Cardiac fibroblast (primary cell): ENCODE measurements at regions not wholly inside any gene's neighbourhood (a gene's known extent, or its start where the extent isn't known, plus 50 kb on each side); places are given as distances from the start of the nearest gene placed in this dataset.

Experiments used
- DNase-seq, 2 donors: peaks; one replicate each; pipeline versions ENCODE4 v3.0.0 to v3.0.0-alpha.2; 2010; ENCODE audit warnings: low read depth in 2 of 2
- H3K4me3 ChIP-seq, 2 donors: replicated peaks in 1 of 2; 1 replicate in 1 of 2; 2 replicates in 1 of 2; pipeline ENCODE4 v1.5.1; 2011; ENCODE audit warnings: low read depth in 2 of 2, low read length in 2 of 2, mild to moderate bottlenecking in 2 of 2, moderate library complexity in 1 of 2
- TF ChIP-seq, protein P1 (sequence below): IDR thresholded peaks from one replicate; pipeline ENCODE4 v1.5.1; 2011; ENCODE audit warnings: low read depth, mild to moderate bottlenecking, low read length, inconsistent platforms

- TF ChIP-seq, protein P1, sequence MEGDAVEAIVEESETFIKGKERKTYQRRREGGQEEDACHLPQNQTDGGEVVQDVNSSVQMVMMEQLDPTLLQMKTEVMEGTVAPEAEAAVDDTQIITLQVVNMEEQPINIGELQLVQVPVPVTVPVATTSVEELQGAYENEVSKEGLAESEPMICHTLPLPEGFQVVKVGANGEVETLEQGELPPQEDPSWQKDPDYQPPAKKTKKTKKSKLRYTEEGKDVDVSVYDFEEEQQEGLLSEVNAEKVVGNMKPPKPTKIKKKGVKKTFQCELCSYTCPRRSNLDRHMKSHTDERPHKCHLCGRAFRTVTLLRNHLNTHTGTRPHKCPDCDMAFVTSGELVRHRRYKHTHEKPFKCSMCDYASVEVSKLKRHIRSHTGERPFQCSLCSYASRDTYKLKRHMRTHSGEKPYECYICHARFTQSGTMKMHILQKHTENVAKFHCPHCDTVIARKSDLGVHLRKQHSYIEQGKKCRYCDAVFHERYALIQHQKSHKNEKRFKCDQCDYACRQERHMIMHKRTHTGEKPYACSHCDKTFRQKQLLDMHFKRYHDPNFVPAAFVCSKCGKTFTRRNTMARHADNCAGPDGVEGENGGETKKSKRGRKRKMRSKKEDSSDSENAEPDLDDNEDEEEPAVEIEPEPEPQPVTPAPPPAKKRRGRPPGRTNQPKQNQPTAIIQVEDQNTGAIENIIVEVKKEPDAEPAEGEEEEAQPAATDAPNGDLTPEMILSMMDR, result no peak
- H3K4me3 ChIP-seq, result no peak overlapping the region
- DNase-seq, result no peak
Observed at GRCh38 chr1:30814292-30814691, 56.7 kb upstream of the LAPTM5 start.

- no peak overlapping the region for H3K4me3 ChIP-seq
- TF ChIP-seq, protein P1, result no peak
- no peak for DNase-seq
Observed at GRCh38 chr1:30812076-30812475, 54.5 kb upstream of the LAPTM5 start.

DNA sequence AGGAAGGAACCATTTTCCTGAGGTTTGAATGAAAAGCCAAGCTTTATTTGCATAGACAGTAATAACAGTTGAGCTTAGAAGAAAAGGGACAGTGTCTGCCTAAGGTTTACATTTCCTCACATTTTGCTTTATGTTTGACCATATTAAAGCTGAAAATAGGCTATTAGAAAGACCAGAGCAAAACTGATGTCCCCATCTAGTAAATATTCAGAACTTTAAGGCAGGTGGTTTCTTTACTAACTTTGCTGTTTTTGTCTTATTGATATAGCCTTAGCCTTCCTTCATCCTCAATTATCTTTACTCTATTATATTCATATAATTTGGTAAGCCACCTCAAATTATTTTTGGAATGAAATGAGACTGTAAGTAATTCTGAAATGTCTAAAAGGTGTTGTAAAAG is 53.6 kb upstream of the LAPTM5 start:
- TF ChIP-seq, protein P1, result no peak
- no peak for DNase-seq
- no peak overlapping the region for H3K4me3 ChIP-seq

GRCh38 chr1:30810416-30811080 is 53.0 kb upstream of the LAPTM5 start:
- TF ChIP-seq, protein P1, result no peak
- no peak overlapping the region for H3K4me3 ChIP-seq
- no peak for DNase-seq

DNA sequence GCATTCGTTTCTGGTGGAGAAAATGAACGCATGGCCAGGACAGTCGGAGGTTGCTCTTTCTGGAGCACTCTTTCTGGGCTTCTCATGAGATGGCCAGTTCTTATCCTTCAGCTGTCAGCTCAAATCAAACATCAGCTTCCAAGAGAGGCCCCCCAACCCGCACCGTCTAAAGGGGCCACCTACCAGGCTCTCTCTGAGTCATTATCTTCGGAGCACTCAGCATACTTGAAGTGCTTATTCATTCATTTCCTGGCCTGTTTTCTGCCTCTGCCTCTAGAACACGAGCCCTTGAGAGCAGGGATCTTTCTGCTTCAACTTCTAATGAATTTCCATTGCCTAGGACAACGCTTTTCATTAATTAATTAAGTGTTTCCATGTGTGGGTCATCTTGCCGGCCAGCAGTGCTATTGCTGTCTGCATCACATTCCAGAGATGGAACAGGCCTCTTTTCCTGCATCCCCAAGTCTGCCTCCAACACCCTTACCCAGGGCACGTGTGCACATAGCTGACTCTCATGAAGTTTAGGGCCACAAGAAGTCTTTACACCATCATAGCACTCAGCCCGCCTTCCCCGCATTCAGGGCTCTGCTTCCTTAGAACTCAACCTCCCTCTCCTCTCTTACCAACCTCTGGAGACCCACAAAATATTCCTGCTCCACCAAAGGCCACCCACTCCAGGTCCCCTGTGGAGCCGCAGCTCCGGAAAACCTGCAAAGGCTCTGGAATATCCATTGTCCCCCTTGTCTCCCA is 52.1 kb upstream of the LAPTM5 start:
- no peak overlapping the region for H3K4me3 ChIP-seq
- TF ChIP-seq, protein P1, result no peak
- peak; percentile 76 to 91 for DNase-seq

- no peak overlapping the region for H3K4me3 ChIP-seq
- TF ChIP-seq, protein P1, result no peak
- no peak for DNase-seq
Observed at GRCh38 chr1:30808067-30808662, 50.6 kb upstream of the LAPTM5 start.
